ENCODE measurements at regions not wholly inside any gene's neighbourhood (a gene's known extent, or its start where the extent isn't known, plus 50 kb on each side); places are given as distances from the start of the nearest gene placed in this dataset.

GRCh38 chr12:113580437-113580836 is 108.8 kb upstream of the LHX5 start:
- TF ChIP-seq CTCF (IDR thresholded peaks at IDR 0.05) = no peak
- ATAC-seq (no peak), DNase-seq (no peak)
- no peak overlapping the region for H3K27ac ChIP-seq
- intact Hi-C loops (cut with DNase I) = no loop called here
- peaks cover 0 to 28% (median 0%) of the 10 kb centered on the region in 11 donors for H3K9me3 ChIP-seq
- no peaks in the 10 kb centered on the region for H3K36me3 ChIP-seq
- WGBS, 2 donors = 29 to 71% methylated on average over 2 of the region's 2 CpGs
- H3K27me3 ChIP-seq = peaks cover 0 to 58% (median 18%) of the 10 kb centered on the region in 7 donors
- no peaks in the 10 kb centered on the region for H3K4me1 ChIP-seq
- H3K4me3 ChIP-seq = no peak overlapping the region

DNA sequence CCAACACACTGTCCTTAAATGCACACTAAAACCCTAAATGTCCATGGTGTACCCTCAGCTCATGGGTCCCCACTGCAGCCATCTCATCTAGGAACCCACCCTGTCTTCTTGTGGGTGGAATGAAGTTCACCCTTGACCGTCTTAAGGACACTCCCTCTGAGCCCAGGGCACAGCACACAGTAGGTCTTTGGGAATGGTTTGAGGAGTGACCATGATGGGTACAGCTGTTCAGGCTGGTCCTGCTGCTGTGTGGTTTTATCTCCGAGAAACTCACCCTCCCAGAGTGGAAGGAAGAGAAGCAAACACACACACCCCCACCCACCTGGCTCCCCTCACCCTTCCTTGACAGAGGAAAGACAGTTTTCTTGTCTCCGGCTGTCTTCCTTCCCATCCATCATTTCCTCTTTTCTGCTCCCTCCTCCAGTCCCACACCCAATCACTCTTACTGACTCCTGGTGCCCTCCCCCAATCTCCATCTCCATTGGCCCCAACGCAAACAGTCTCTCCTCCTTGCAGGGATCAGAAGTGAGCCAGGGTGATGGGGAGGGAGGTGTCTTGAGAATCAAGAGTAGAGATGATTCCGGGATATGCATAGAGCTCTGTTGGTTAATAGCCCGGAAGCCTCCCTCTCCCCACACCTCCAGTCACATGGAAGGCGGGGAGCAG is 105.9 kb upstream of the LHX5 start:
- ATAC-seq (no peak), DNase-seq (no peak)
- Histone ChIP-seq H3K36me3 (no peaks in the 10 kb centered on the region), H3K9me3 (peaks cover 0 to 32% (median 0%) of the 10 kb centered on the region in 11 donors), H3K27ac (no peak overlapping the region), H3K4me3 (no peak overlapping the region), H3K27me3 (peaks cover 0 to 74% (median 37%) of the 10 kb centered on the region in 7 donors), H3K4me1 (no peaks in the 10 kb centered on the region)
- no peak for TF ChIP-seq CTCF (IDR thresholded peaks at IDR 0.05)
- 28% methylated on average over 7 of the region's 7 CpGs for WGBS, 2 donors
- intact Hi-C loops (cut with DNase I) = no loop called here

DNA sequence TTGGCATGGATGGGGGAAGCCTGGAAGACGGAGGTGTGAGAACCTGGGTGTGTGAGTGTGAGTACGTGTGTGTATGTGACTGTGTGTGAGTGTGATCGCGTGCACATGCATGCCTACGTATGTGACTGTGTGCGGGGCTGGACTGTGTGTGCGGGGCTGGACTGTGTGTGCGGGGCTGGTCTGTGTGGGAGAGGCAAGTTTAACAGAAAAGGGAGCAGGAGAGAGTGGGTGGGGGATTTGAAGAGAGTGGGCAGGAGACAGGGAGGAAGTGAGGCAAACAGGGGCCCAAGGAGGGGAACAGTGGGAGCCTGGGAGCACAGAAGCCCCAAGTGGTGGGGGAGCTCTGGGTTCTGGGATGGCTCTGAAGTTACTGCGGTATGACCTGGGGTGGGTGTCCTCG is 103.7 kb upstream of the LHX5 start:
- 66 to 74% methylated on average over 10 of the region's 10 CpGs for WGBS, 2 donors
- Histone ChIP-seq H3K27ac (no peak overlapping the region), H3K4me1 (no peaks in the 10 kb centered on the region), H3K36me3 (no peaks in the 10 kb centered on the region), H3K4me3 (no peak overlapping the region), H3K27me3 (peaks cover 0 to 72% (median 46%) of the 10 kb centered on the region in 7 donors), H3K9me3 (peaks cover 0 to 13% (median 0%) of the 10 kb centered on the region in 11 donors)
- intact Hi-C loops (cut with DNase I) = no loop called here
- ATAC-seq (no peak), DNase-seq (no peak)
- TF ChIP-seq CTCF (IDR thresholded peaks at IDR 0.05) = no peak

DNA sequence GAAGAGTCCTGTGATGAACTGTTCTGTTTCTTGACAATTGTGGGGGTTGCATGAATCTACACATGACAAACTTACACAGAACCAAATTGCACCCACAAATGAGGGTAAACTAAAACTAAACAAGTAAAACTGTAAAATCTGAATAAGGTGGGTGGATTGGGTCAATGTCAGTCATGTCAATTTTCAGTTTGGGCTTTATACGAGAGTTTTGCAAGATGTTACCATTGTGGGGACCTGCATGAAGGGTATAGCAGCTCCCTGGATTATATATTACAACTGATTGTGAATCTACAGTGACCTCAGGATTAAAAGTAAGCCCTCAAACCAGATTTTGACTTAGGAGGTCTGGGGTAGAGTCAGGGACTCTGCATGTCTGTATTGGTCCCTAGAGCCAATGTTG is 101.5 kb upstream of the LHX5 start:
- intact Hi-C loops (cut with DNase I) = no loop called here
- Histone ChIP-seq H3K27ac (no peak overlapping the region), H3K36me3 (no peaks in the 10 kb centered on the region), H3K27me3 (peaks cover 0 to 67% (median 48%) of the 10 kb centered on the region in 7 donors), H3K9me3 (peaks cover 0 to 4% (median 0%) of the 10 kb centered on the region in 11 donors), H3K4me3 (no peak overlapping the region), H3K4me1 (no peaks in the 10 kb centered on the region)
- TF ChIP-seq CTCF (IDR thresholded peaks at IDR 0.05) = no peak
- no peak for DNase-seq
- 81 to 92% methylated on average over 1 of the region's 1 CpG for WGBS, 2 donors
- no peak for ATAC-seq
